ENCODE measurements at regions not wholly inside any gene's neighbourhood (a gene's known extent, or its start where the extent isn't known, plus 50 kb on each side); places are given as distances from the start of the nearest gene placed in this dataset.

GRCh38 chr11:109089144-109089543 is 332.8 kb upstream of the C11orf87 start:
- no peak for TF ChIP-seq POLR2A (IDR thresholded peaks at IDR 0.05; ENCODE audit: low read depth, low read length)
- TF ChIP-seq TAF1 (IDR thresholded peaks at IDR 0.05; ENCODE audit: borderline replicate concordance, low read depth, low read length): no peak
- TF ChIP-seq POLR2AphosphoS5 (IDR thresholded peaks at IDR 0.05; ENCODE audit: low read depth, low read length): no peak

All from GM12892 (cell line).